NK-92 (cell line): ENCODE measurements at regions not wholly inside any gene's neighbourhood (a gene's known extent, or its start where the extent isn't known, plus 50 kb on each side); places are given as distances from the start of the nearest gene placed in this dataset.
"Not testable (repeated sequence)": the region's sequence is repeated elsewhere in the genome, so short reads cannot be mapped to it uniquely, and the experiment has no call there.

Experiments
- DNase-seq: peaks from one replicate; lab custom pipeline; 2025; ENCODE audit not compliant: unreplicated experiment; lab: John Stamatoyannopoulos, UW

GRCh38 chr6:27049863-27050781, 197.4 kb upstream of the PRSS16 start:
- DNase-seq, result no peak

- not testable (repeated sequence) for DNase-seq
Measured at GRCh38 chr6:27052082-27052730, 195.3 kb upstream of the PRSS16 start.

- no peak for DNase-seq
Measured at GRCh38 chr6:27052731-27053082, 194.8 kb upstream of the PRSS16 start.

GRCh38 chr6:27053738-27054137, 193.8 kb upstream of the PRSS16 start:
- DNase-seq, result no peak

- DNase-seq, result no peak
Measured at GRCh38 chr6:27056615-27057014, 190.9 kb upstream of the PRSS16 start.

- DNase-seq, result no peak
Measured at GRCh38 chr6:27059621-27060425, 187.7 kb upstream of the PRSS16 start.

GRCh38 chr6:27061235-27061993, 186.1 kb upstream of the PRSS16 start:
- no peak for DNase-seq

- DNase-seq, result no peak
Measured at GRCh38 chr6:27062755-27063154, 184.7 kb upstream of the PRSS16 start.

GRCh38 chr6:27065183-27065582, 182.3 kb upstream of the PRSS16 start:
- DNase-seq, result no peak

- DNase-seq, result no peak
Measured at GRCh38 chr6:27066381-27066780, 181.1 kb upstream of the PRSS16 start.

- no peak for DNase-seq
Measured at GRCh38 chr6:27066802-27067201, 180.7 kb upstream of the PRSS16 start.

GRCh38 chr6:27073441-27073840, 174.1 kb upstream of the PRSS16 start:
- no peak for DNase-seq

- DNase-seq, result no peak
Measured at GRCh38 chr6:27076116-27076515, 171.4 kb upstream of the PRSS16 start.

GRCh38 chr6:27078734-27079357, 168.7 kb upstream of the PRSS16 start:
- no peak for DNase-seq

- DNase-seq, result no peak
Measured at GRCh38 chr6:27081188-27081587, 166.3 kb upstream of the PRSS16 start.

- DNase-seq, result no peak
Measured at GRCh38 chr6:27081931-27082330, 165.6 kb upstream of the PRSS16 start.

- no peak for DNase-seq
Measured at GRCh38 chr6:27088068-27088467, 159.4 kb upstream of the PRSS16 start.

GRCh38 chr6:27091661-27092315, 155.7 kb upstream of the PRSS16 start:
- DNase-seq, result no peak

- no peak for DNase-seq
Measured at GRCh38 chr6:27092316-27092692, 155.2 kb upstream of the PRSS16 start.

- no peak for DNase-seq
Measured at GRCh38 chr6:27095914-27096313, 151.6 kb upstream of the PRSS16 start.
